ENCODE measurements at regions not wholly inside any gene's neighbourhood (a gene's known extent, or its start where the extent isn't known, plus 50 kb on each side); places are given as distances from the start of the nearest gene placed in this dataset.

DNA sequence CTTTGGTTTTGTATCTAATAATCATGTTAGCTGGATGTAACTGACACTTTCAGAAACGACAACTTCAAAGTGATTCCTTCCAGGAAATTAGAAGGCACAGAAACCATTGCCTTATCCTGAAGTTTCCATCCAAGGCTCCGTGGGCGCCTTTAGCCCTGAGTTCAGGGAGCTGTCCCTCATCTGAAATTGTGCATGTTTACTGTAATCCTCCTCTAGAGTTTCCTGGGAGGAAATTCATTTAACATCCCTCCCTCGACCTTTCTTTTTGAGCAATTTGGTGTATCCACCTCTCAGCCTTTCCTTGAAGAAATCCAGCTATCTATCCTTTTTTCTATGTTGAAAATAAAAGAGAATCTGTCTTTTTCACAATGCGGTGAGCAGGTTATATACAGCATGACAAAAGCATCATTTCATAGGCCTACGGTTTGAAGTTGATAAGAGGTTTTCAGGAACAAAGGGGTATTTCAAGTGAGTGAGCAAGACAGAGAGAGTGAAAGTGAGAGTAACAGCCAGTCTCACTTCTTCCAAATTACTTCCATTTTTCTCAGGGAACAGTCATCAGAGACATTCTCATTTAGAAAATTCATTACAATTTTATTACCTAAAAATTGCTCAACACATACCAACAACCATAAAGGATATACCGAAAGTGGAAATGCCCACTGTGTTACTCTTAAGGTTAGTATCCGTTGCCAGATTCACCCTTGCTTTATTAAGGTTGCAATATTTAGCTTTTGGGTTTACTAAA, 167.3 kb downstream of the MREG start:
- TF ChIP-seq SIN3B (IDR thresholded peaks at IDR 0.05; ENCODE audit: low read length) (no peak), KAT2B (IDR thresholded peaks at IDR 0.05; ENCODE audit: borderline replicate concordance, low read depth, low read length) (no peak), ZNF431 (CRISPR knock-in tag; IDR thresholded peaks at IDR 0.05; ENCODE audit: borderline replicate concordance, low read depth) (no peak), ESRRA (CRISPR knock-in tag; IDR thresholded peaks at IDR 0.05; ENCODE audit: low read depth) (no peak), GABPB1 (CRISPR knock-in tag; IDR thresholded peaks at IDR 0.05) (no peak)
- TF ChIP-seq, protein P1, sequence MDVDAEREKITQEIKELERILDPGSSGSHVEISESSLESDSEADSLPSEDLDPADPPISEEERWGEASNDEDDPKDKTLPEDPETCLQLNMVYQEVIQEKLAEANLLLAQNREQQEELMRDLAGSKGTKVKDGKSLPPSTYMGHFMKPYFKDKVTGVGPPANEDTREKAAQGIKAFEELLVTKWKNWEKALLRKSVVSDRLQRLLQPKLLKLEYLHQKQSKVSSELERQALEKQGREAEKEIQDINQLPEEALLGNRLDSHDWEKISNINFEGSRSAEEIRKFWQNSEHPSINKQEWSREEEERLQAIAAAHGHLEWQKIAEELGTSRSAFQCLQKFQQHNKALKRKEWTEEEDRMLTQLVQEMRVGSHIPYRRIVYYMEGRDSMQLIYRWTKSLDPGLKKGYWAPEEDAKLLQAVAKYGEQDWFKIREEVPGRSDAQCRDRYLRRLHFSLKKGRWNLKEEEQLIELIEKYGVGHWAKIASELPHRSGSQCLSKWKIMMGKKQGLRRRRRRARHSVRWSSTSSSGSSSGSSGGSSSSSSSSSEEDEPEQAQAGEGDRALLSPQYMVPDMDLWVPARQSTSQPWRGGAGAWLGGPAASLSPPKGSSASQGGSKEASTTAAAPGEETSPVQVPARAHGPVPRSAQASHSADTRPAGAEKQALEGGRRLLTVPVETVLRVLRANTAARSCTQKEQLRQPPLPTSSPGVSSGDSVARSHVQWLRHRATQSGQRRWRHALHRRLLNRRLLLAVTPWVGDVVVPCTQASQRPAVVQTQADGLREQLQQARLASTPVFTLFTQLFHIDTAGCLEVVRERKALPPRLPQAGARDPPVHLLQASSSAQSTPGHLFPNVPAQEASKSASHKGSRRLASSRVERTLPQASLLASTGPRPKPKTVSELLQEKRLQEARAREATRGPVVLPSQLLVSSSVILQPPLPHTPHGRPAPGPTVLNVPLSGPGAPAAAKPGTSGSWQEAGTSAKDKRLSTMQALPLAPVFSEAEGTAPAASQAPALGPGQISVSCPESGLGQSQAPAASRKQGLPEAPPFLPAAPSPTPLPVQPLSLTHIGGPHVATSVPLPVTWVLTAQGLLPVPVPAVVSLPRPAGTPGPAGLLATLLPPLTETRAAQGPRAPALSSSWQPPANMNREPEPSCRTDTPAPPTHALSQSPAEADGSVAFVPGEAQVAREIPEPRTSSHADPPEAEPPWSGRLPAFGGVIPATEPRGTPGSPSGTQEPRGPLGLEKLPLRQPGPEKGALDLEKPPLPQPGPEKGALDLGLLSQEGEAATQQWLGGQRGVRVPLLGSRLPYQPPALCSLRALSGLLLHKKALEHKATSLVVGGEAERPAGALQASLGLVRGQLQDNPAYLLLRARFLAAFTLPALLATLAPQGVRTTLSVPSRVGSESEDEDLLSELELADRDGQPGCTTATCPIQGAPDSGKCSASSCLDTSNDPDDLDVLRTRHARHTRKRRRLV (CRISPR knock-in tag; IDR thresholded peaks at IDR 0.05): no peak
- TF ChIP-seq, protein P2, sequence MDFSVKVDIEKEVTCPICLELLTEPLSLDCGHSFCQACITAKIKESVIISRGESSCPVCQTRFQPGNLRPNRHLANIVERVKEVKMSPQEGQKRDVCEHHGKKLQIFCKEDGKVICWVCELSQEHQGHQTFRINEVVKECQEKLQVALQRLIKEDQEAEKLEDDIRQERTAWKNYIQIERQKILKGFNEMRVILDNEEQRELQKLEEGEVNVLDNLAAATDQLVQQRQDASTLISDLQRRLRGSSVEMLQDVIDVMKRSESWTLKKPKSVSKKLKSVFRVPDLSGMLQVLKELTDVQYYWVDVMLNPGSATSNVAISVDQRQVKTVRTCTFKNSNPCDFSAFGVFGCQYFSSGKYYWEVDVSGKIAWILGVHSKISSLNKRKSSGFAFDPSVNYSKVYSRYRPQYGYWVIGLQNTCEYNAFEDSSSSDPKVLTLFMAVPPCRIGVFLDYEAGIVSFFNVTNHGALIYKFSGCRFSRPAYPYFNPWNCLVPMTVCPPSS (IDR thresholded peaks at IDR 0.05): no peak

Measured in HepG2 (cell line).